WTC11 (cell line): ENCODE measurements at regions not wholly inside any gene's neighbourhood (a gene's known extent, or its start where the extent isn't known, plus 50 kb on each side); places are given as distances from the start of the nearest gene placed in this dataset.

Source experiments
- ATAC-seq: fragments of 200-7000 bp; cut with Tn5 transposase; 2 replicates; pipeline ENCODE4 v1.10.0; 2021; ENCODE audit warnings: mild to moderate bottlenecking, moderate library complexity
- CTCF ChIA-PET: fragments of 300-600 bp; sonication (Branson Sonifier 250); formaldehyde crosslinking; loops from one replicate; lab custom pipeline; 2021; ENCODE audit warnings: antibody characterized with exemption; lab: Charles Lee
- POLR2A ChIA-PET: fragments of 350-600 bp; sonication (Branson Sonifier 250); formaldehyde crosslinking; loops from one replicate; lab custom pipeline; 2021; ENCODE audit warnings: antibody characterized with exemption; lab: Charles Lee
- DNase-seq: peaks from one replicate; pipeline ENCODE4 v3.0.0; 2021; ENCODE audit warnings: low spot score
- H3K27ac Mint-ChIP-seq: 2 replicates; pipeline ENCODE4 v1.8.0; 2021; ENCODE audit warnings: mixed read lengths
- H3K27me3 Mint-ChIP-seq: 2 replicates; pipeline ENCODE4 v1.8.0; 2021; ENCODE audit warnings: low read depth, mild to moderate bottlenecking, moderate library complexity, mixed read lengths
- H3K36me3 Mint-ChIP-seq: 2 replicates; pipeline ENCODE4 v1.8.0; 2021; ENCODE audit warnings: mixed read lengths
- H3K4me1 Mint-ChIP-seq: 2 replicates; pipeline ENCODE4 v1.8.0; 2022; ENCODE audit warnings: mixed read lengths
- H3K4me3 Mint-ChIP-seq: 2 replicates; pipeline ENCODE4 v1.8.0; 2021; ENCODE audit warnings: mild to moderate bottlenecking, moderate library complexity, mixed read lengths
- H3K9me3 Mint-ChIP-seq: 2 replicates; pipeline ENCODE4 v1.8.0; 2021; ENCODE audit warnings: mixed read lengths
- CREB1 ChIP-seq: sonication (generic); formaldehyde crosslinking; IDR thresholded peaks from 2 replicates; pipeline ENCODE4 v1.8.0; 2023; ENCODE audit warnings: mild to moderate bottlenecking, missing genetic modification reagents
- FOXJ3 ChIP-seq: sonication (generic); formaldehyde crosslinking; IDR thresholded peaks from 2 replicates; pipeline ENCODE4 v1.9.0; 2021; ENCODE audit warnings: missing genetic modification reagents, mild to moderate bottlenecking, borderline replicate concordance
- KAT7 ChIP-seq: sonication (generic); formaldehyde crosslinking; IDR thresholded peaks from 2 replicates; pipeline ENCODE4 v1.8.1; 2023; ENCODE audit warnings: missing genetic modification reagents, mild to moderate bottlenecking, borderline replicate concordance
- NR2C2 ChIP-seq: sonication (generic); formaldehyde crosslinking; IDR thresholded peaks from 2 replicates; pipeline ENCODE4 v1.8.0; 2022; ENCODE audit warnings: mild to moderate bottlenecking, missing genetic modification reagents
- SMAD4 ChIP-seq: sonication (generic); formaldehyde crosslinking; IDR thresholded peaks from 2 replicates; pipeline ENCODE4 v1.8.0; 2022; ENCODE audit warnings: mild to moderate bottlenecking, missing genetic modification reagents
- SP1 ChIP-seq: sonication (generic); formaldehyde crosslinking; conservative IDR thresholded peaks from 2 replicates; pipeline ENCODE4 v1.8.1; 2022; ENCODE audit warnings: missing genetic modification reagents
- TEAD1 ChIP-seq: sonication (generic); formaldehyde crosslinking; IDR thresholded peaks from 2 replicates; pipeline ENCODE4 v1.8.0; 2022; ENCODE audit warnings: mild to moderate bottlenecking, missing genetic modification reagents
- ZNF121 ChIP-seq: sonication (generic); formaldehyde crosslinking; IDR thresholded peaks from 2 replicates; pipeline ENCODE4 v1.8.0; 2023; ENCODE audit warnings: missing genetic modification reagents
- ZNF423 ChIP-seq: fragments of 250-450 bp; sonication (Bioruptor Pico); IDR thresholded peaks from 2 replicates; pipeline ENCODE4 v2.1.2; 2022; ENCODE audit warnings: mild to moderate bottlenecking, moderate library complexity
- TF ChIP-seq, protein P1 (sequence below): sonication (generic); formaldehyde crosslinking; IDR thresholded peaks from 2 replicates; pipeline ENCODE4 v1.8.0; 2023; ENCODE audit warnings: missing genetic modification reagents, mild to moderate bottlenecking, borderline replicate concordance
- TF ChIP-seq, protein P2 (sequence below): sonication (generic); formaldehyde crosslinking; IDR thresholded peaks from 2 replicates; pipeline ENCODE4 v1.8.1; 2023; ENCODE audit warnings: mild to moderate bottlenecking, missing genetic modification reagents
- TF ChIP-seq, protein P3 (sequence below): sonication (generic); formaldehyde crosslinking; IDR thresholded peaks from 2 replicates; pipeline ENCODE4 v1.8.0; 2023; ENCODE audit warnings: missing genetic modification reagents
- TF ChIP-seq, protein P4 (sequence below): sonication (generic); formaldehyde crosslinking; IDR thresholded peaks from 2 replicates; pipeline ENCODE4 v1.8.1; 2023; ENCODE audit warnings: mild to moderate bottlenecking, missing genetic modification reagents, moderate library complexity
- TF ChIP-seq, protein P5 (sequence below): sonication (generic); formaldehyde crosslinking; conservative IDR thresholded peaks from 2 replicates; pipeline ENCODE4 v1.8.1; 2023; ENCODE audit warnings: mild to moderate bottlenecking, low read depth, missing genetic modification reagents, moderate library complexity
- TF ChIP-seq, protein P6 (sequence below): sonication (generic); formaldehyde crosslinking; IDR thresholded peaks from 2 replicates; pipeline ENCODE4 v1.8.0; 2023; ENCODE audit warnings: mild to moderate bottlenecking, missing genetic modification reagents
- TF ChIP-seq, protein P7 (sequence below): fragments of 250-450 bp; sonication (Bioruptor Pico); conservative IDR thresholded peaks from 2 replicates; pipeline ENCODE4 v1.9.0; 2021; ENCODE audit warnings: mild to moderate bottlenecking
- TF ChIP-seq, protein P8 (sequence below): sonication (generic); formaldehyde crosslinking; conservative IDR thresholded peaks from 2 replicates; pipeline ENCODE4 v1.8.1; 2022; ENCODE audit warnings: mild to moderate bottlenecking, missing genetic modification reagents

DNA sequence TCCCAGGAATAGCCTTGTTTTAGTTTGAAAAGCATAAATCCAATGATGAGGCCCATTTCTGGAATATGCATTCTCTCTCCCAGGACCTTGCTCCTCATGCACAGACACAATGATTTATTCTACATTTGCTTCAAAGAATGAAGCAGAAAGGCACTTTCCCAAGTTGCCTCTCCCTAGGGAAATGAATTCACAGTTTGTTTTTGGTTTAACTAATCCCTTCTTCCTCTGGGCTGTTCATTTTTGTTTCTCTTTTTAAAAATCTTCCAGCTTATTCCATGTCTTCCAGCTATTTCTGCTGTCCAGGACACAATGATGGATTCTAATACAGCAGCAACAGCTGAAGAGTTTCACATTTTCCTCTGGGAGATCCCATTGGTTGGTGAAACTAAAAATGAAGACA lies 1529.2 kb upstream of the TENM4 start:
- DNase-seq: no peak
- Mint-ChIP-seq H3K27me3 (no peaks in the 10 kb centered on the region), H3K4me3 (no peak overlapping the region), H3K27ac (no peak overlapping the region), H3K36me3 (no peaks in the 10 kb centered on the region), H3K4me1 (no peaks in the 10 kb centered on the region), H3K9me3 (0 out of 2 replicates have a peak, but pooled peaks cover under 1% of the 10 kb centered on the region)
- no peak for ATAC-seq
- TF ChIP-seq ZNF121 (CRISPR knock-in tag): no peak
- TF ChIP-seq, protein P1, sequence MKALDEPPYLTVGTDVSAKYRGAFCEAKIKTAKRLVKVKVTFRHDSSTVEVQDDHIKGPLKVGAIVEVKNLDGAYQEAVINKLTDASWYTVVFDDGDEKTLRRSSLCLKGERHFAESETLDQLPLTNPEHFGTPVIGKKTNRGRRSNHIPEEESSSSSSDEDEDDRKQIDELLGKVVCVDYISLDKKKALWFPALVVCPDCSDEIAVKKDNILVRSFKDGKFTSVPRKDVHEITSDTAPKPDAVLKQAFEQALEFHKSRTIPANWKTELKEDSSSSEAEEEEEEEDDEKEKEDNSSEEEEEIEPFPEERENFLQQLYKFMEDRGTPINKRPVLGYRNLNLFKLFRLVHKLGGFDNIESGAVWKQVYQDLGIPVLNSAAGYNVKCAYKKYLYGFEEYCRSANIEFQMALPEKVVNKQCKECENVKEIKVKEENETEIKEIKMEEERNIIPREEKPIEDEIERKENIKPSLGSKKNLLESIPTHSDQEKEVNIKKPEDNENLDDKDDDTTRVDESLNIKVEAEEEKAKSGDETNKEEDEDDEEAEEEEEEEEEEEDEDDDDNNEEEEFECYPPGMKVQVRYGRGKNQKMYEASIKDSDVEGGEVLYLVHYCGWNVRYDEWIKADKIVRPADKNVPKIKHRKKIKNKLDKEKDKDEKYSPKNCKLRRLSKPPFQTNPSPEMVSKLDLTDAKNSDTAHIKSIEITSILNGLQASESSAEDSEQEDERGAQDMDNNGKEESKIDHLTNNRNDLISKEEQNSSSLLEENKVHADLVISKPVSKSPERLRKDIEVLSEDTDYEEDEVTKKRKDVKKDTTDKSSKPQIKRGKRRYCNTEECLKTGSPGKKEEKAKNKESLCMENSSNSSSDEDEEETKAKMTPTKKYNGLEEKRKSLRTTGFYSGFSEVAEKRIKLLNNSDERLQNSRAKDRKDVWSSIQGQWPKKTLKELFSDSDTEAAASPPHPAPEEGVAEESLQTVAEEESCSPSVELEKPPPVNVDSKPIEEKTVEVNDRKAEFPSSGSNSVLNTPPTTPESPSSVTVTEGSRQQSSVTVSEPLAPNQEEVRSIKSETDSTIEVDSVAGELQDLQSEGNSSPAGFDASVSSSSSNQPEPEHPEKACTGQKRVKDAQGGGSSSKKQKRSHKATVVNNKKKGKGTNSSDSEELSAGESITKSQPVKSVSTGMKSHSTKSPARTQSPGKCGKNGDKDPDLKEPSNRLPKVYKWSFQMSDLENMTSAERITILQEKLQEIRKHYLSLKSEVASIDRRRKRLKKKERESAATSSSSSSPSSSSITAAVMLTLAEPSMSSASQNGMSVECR (CRISPR knock-in tag): no peak
- TF ChIP-seq FOXJ3 (CRISPR knock-in tag): no peak
- TF ChIP-seq, protein P2, sequence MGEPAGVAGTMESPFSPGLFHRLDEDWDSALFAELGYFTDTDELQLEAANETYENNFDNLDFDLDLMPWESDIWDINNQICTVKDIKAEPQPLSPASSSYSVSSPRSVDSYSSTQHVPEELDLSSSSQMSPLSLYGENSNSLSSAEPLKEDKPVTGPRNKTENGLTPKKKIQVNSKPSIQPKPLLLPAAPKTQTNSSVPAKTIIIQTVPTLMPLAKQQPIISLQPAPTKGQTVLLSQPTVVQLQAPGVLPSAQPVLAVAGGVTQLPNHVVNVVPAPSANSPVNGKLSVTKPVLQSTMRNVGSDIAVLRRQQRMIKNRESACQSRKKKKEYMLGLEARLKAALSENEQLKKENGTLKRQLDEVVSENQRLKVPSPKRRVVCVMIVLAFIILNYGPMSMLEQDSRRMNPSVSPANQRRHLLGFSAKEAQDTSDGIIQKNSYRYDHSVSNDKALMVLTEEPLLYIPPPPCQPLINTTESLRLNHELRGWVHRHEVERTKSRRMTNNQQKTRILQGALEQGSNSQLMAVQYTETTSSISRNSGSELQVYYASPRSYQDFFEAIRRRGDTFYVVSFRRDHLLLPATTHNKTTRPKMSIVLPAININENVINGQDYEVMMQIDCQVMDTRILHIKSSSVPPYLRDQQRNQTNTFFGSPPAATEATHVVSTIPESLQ: no peak
- TF ChIP-seq, protein P3, sequence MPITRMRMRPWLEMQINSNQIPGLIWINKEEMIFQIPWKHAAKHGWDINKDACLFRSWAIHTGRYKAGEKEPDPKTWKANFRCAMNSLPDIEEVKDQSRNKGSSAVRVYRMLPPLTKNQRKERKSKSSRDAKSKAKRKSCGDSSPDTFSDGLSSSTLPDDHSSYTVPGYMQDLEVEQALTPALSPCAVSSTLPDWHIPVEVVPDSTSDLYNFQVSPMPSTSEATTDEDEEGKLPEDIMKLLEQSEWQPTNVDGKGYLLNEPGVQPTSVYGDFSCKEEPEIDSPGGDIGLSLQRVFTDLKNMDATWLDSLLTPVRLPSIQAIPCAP: no peak
- no peak for TF ChIP-seq TEAD1 (CRISPR knock-in tag)
- TF ChIP-seq, protein P4, sequence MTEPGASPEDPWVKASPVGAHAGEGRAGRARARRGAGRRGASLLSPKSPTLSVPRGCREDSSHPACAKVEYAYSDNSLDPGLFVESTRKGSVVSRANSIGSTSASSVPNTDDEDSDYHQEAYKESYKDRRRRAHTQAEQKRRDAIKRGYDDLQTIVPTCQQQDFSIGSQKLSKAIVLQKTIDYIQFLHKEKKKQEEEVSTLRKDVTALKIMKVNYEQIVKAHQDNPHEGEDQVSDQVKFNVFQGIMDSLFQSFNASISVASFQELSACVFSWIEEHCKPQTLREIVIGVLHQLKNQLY (CRISPR knock-in tag): no peak
- no peak for TF ChIP-seq ZNF423 (CRISPR knock-in tag)
- POLR2A ChIA-PET: no interaction called here
- CTCF ChIA-PET: no interaction called here

DNA sequence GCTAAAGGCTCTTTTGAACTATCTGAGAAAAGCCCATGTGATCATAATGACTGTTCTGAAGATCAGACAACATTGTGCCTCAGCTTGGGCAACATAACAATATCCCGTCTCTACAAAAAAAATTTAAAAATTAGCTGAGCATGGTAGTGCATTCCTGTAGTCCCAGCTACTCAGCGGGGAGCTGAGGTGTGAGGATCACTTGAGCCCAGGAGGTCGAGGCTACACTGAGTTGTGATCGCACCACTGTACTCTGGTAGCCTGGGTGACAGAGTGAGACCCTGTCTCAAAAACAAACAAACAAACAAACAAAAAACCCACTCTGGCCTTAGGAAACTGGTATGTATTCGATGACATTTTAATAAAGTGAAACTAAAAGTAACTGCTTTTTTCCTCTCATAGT lies 1526.8 kb upstream of the TENM4 start:
- POLR2A ChIA-PET: no interaction called here
- CTCF ChIA-PET: no interaction called here
- no peaks in the 10 kb centered on the region for H3K27me3 Mint-ChIP-seq
- TF ChIP-seq NR2C2 (CRISPR knock-in tag) (no peak), SMAD4 (no peak), SP1 (CRISPR knock-in tag) (no peak), KAT7 (CRISPR knock-in tag) (no peak), CREB1 (CRISPR knock-in tag) (no peak)
- TF ChIP-seq, protein P2: no peak
- TF ChIP-seq, protein P5, sequence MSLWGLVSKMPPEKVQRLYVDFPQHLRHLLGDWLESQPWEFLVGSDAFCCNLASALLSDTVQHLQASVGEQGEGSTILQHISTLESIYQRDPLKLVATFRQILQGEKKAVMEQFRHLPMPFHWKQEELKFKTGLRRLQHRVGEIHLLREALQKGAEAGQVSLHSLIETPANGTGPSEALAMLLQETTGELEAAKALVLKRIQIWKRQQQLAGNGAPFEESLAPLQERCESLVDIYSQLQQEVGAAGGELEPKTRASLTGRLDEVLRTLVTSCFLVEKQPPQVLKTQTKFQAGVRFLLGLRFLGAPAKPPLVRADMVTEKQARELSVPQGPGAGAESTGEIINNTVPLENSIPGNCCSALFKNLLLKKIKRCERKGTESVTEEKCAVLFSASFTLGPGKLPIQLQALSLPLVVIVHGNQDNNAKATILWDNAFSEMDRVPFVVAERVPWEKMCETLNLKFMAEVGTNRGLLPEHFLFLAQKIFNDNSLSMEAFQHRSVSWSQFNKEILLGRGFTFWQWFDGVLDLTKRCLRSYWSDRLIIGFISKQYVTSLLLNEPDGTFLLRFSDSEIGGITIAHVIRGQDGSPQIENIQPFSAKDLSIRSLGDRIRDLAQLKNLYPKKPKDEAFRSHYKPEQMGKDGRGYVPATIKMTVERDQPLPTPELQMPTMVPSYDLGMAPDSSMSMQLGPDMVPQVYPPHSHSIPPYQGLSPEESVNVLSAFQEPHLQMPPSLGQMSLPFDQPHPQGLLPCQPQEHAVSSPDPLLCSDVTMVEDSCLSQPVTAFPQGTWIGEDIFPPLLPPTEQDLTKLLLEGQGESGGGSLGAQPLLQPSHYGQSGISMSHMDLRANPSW (CRISPR knock-in tag): no peak
- TF ChIP-seq, protein P6, sequence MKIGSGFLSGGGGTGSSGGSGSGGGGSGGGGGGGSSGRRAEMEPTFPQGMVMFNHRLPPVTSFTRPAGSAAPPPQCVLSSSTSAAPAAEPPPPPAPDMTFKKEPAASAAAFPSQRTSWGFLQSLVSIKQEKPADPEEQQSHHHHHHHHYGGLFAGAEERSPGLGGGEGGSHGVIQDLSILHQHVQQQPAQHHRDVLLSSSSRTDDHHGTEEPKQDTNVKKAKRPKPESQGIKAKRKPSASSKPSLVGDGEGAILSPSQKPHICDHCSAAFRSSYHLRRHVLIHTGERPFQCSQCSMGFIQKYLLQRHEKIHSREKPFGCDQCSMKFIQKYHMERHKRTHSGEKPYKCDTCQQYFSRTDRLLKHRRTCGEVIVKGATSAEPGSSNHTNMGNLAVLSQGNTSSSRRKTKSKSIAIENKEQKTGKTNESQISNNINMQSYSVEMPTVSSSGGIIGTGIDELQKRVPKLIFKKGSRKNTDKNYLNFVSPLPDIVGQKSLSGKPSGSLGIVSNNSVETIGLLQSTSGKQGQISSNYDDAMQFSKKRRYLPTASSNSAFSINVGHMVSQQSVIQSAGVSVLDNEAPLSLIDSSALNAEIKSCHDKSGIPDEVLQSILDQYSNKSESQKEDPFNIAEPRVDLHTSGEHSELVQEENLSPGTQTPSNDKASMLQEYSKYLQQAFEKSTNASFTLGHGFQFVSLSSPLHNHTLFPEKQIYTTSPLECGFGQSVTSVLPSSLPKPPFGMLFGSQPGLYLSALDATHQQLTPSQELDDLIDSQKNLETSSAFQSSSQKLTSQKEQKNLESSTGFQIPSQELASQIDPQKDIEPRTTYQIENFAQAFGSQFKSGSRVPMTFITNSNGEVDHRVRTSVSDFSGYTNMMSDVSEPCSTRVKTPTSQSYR (CRISPR knock-in tag): no peak
- TF ChIP-seq, protein P7, sequence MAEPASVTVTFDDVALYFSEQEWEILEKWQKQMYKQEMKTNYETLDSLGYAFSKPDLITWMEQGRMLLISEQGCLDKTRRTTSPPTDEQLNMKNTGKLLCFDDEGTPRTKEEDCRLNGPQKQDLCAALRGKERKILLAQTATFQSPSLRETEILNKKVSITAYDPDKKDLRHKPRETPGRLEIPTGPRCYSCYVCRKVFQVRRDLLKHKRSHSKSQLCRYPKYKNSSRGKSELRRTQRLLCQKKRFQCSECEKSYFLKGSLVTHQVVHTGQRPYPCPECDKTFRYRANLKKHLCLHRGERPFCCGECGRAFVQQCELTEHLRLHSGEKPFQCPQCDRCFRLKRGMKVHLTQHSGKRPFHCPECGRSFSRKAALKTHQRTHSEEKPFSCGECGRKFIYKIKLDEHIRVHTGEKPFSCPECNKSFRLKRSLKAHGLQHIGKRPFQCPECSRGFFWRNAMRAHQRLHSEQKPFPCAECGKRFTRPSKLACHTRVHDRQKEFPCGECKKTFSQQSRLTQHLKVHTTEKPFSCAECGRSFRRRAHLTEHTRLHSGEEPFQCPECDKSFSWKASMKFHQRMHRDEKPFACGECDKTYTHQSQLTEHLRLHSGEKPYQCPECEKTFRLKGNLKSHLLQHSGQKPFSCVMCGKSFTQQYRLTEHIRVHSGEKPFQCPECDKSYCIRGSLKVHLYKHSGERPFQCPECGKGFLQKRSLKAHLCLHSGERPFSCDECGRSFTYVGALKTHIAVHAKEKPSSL (CRISPR knock-in tag): no peak
- TF ChIP-seq, protein P8, sequence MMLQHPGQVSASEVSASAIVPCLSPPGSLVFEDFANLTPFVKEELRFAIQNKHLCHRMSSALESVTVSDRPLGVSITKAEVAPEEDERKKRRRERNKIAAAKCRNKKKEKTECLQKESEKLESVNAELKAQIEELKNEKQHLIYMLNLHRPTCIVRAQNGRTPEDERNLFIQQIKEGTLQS (CRISPR knock-in tag): no peak
- TF ChIP-seq, all 79 proteins: peak for 0
- H3K4me3 Mint-ChIP-seq: no peak overlapping the region
- no peak overlapping the region for H3K27ac Mint-ChIP-seq
- ATAC-seq: no peak
- H3K4me1 Mint-ChIP-seq: no peaks in the 10 kb centered on the region
- 0 out of 2 replicates have a peak, but pooled peaks cover 3% of the 10 kb centered on the region for H3K9me3 Mint-ChIP-seq
- DNase-seq: no peak
- no peaks in the 10 kb centered on the region for H3K36me3 Mint-ChIP-seq
